ENCODE measurements at regions not wholly inside any gene's neighbourhood (a gene's known extent, or its start where the extent isn't known, plus 50 kb on each side); places are given as distances from the start of the nearest gene placed in this dataset.

DNA sequence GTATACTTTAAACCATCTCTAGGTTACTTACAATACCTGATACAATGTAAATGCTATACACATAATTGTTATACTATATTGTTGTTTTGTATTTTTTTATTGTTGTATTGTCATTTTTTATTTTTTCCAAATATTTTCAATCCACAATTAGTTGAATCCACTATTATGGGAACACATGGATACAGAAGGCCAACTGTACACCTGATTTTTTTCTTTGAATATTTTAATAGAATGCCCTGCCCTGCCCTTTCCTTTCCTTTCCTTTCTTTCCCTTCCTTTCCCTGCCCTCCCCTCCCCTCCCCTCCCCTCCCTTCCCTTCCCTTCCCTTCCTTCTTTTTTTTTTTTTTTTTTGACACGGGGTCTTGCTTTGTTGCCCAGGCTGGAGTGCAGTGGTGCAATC lies 120.2 kb downstream of the SLC4A3 start:
- no peak for DNase-seq
- H3K4me1 Mint-ChIP-seq = peaks cover 0 to 3% of the 10 kb centered on the region in 2 experiments; a peak in 1 of 4 replicates
- Histone ChIP-seq H3K27me3 (ENCODE audit: insufficient read depth, low read length) (no peaks in the 10 kb centered on the region), H3K14ac (ENCODE audit: insufficient read depth, low read length) (no peak overlapping the region), H2BK12ac (ENCODE audit: insufficient read length, low read depth, low read length) (no peak overlapping the region), H3K79me2 (ENCODE audit: insufficient read depth, low read length) (no peaks in the 10 kb centered on the region), H3T11ph (ENCODE audit: low read length) (no peak overlapping the region), H2BK5ac (ENCODE audit: insufficient read length, low read length) (no peak overlapping the region), H3K4ac (ENCODE audit: low read depth, low read length) (no peak overlapping the region), H2BK20ac (ENCODE audit: low read depth, low read length, poor library complexity, severe bottlenecking) (no peak overlapping the region), H4K20me1 (ENCODE audit: control insufficient read depth, insufficient read depth, insufficient read length) (no peaks in the 10 kb centered on the region), H3K23ac (ENCODE audit: insufficient read length, low read depth, low read length) (no peak overlapping the region), H3K56ac (ENCODE audit: insufficient read length, low read depth, low read length) (no peak overlapping the region), H2AFZ (ENCODE audit: low read length) (no peak overlapping the region), H3K9me3 (ENCODE audit: control insufficient read depth, low read depth, low read length) (no peaks in the 10 kb centered on the region), H3K18ac (ENCODE audit: insufficient read length, low read depth, low read length) (no peak overlapping the region), H4K91ac (ENCODE audit: insufficient read length, low read depth, low read length) (no peak overlapping the region), H3K27ac (ENCODE audit: insufficient read length, low read depth, low read length) (no peak overlapping the region), H3K4me1 (ENCODE audit: insufficient read depth, low read length) (0 out of 2 replicates have a peak, but pooled peaks cover 2% of the 10 kb centered on the region), H4K5ac (ENCODE audit: insufficient read length, low read depth, low read length) (no peak overlapping the region), H3K23me2 (ENCODE audit: insufficient read length, low read depth, low read length, poor library complexity, severe bottlenecking) (no peaks in the 10 kb centered on the region), H2AK5ac (ENCODE audit: insufficient read length, low read length) (no peak overlapping the region), H3K9ac (ENCODE audit: extremely low read depth, insufficient read length, low read length) (no peak overlapping the region), H4K8ac (replicated peaks; ENCODE audit: insufficient read length, low read depth, low read length) (no peak overlapping the region), H2BK120ac (ENCODE audit: low read depth, low read length, poor library complexity, severe bottlenecking) (no peak overlapping the region), H3K79me1 (ENCODE audit: insufficient read depth, low read depth, low read length, poor library complexity, severe bottlenecking) (no peaks in the 10 kb centered on the region), H2BK15ac (ENCODE audit: low read depth, low read length) (no peak overlapping the region), H3K4me2 (ENCODE audit: insufficient read depth, insufficient read length, low read length) (no peak overlapping the region)
- TF ChIP-seq, protein P1, sequence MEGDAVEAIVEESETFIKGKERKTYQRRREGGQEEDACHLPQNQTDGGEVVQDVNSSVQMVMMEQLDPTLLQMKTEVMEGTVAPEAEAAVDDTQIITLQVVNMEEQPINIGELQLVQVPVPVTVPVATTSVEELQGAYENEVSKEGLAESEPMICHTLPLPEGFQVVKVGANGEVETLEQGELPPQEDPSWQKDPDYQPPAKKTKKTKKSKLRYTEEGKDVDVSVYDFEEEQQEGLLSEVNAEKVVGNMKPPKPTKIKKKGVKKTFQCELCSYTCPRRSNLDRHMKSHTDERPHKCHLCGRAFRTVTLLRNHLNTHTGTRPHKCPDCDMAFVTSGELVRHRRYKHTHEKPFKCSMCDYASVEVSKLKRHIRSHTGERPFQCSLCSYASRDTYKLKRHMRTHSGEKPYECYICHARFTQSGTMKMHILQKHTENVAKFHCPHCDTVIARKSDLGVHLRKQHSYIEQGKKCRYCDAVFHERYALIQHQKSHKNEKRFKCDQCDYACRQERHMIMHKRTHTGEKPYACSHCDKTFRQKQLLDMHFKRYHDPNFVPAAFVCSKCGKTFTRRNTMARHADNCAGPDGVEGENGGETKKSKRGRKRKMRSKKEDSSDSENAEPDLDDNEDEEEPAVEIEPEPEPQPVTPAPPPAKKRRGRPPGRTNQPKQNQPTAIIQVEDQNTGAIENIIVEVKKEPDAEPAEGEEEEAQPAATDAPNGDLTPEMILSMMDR (conservative IDR thresholded peaks at IDR 0.05) = no peak
- peaks cover 13 to 17% of the 10 kb centered on the region in 2 experiments for H3K9me3 Mint-ChIP-seq
- no CpG with 5 or more reads among the region's 1 CpG for WGBS (ENCODE audit: extremely low coverage, insufficient read length, low lambda C conversion rate)
- no peaks in the 10 kb centered on the region for H3K27me3 Mint-ChIP-seq (ENCODE audit: low read depth)
- peaks cover 2 to 12% (median 4%) of the 10 kb centered on the region in 3 experiments; a peak in 4 of 7 replicates for H3K36me3 Mint-ChIP-seq (ENCODE audit: insufficient read depth in 1 of 3, low read depth in 3 of 3)
- H3K4me3 Mint-ChIP-seq = no peak overlapping the region
- H3K27ac Mint-ChIP-seq = no peak overlapping the region
